Activated CD4-positive, alpha-beta T cell treated with anti-CD3 and anti-CD28 coated beads for 24 hours (primary cell): ENCODE measurements at regions not wholly inside any gene's neighbourhood (a gene's known extent, or its start where the extent isn't known, plus 50 kb on each side); places are given as distances from the start of the nearest gene placed in this dataset.
"Not testable (repeated sequence)": the region's sequence is repeated elsewhere in the genome, so short reads cannot be mapped to it uniquely, and the experiment has no call there.

ENCODE experiments used
- DNase-seq, 2 donors: peaks; one replicate each; pipeline ENCODE4 v3.0.0-alpha.2; 2020; ENCODE audit warnings: low read depth in 2 of 2

DNA sequence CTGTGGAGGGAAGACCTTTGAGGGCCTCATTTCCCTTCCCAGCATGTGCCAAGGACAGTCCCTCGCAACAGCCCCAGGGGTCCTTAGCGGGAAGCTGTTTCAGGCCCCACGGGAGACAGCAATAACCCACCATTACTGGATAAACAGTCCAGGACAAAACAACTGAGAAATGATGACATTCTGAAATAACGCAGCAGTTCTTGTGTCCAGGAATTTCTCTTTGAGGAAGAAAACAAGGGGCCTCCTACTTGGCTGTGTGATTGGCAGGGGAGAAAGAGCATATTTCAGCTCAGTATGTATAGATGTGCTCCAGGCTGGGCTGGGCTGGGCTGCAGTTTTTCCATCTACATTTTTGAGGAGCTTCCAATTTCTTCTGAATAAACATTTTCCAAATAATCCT lies 82.2 kb upstream of the THBS1 start:
- no peak for DNase-seq

DNA sequence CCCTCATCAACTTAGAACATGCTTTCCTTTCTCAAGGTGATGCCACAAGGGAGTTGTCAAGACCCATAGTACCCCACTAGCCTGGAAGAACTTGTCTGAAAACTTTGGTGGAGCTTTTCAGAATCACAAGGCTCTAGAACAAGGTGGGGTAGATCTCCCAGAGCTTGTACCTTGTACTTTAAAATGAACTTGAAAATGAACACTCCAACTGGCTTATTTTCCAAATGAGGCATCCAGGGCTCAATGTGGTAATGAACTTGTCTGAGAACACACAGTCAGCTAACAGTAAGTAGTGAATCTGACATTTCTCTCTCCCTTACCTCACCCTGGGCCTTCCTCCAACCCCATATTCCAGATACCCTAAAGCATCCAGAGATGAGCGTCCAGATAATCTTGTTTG lies 81.8 kb upstream of the THBS1 start:
- no peak for DNase-seq

- no peak for DNase-seq
Measured at GRCh38 chr15:39499681-39500080, 81.2 kb upstream of the THBS1 start.

DNA sequence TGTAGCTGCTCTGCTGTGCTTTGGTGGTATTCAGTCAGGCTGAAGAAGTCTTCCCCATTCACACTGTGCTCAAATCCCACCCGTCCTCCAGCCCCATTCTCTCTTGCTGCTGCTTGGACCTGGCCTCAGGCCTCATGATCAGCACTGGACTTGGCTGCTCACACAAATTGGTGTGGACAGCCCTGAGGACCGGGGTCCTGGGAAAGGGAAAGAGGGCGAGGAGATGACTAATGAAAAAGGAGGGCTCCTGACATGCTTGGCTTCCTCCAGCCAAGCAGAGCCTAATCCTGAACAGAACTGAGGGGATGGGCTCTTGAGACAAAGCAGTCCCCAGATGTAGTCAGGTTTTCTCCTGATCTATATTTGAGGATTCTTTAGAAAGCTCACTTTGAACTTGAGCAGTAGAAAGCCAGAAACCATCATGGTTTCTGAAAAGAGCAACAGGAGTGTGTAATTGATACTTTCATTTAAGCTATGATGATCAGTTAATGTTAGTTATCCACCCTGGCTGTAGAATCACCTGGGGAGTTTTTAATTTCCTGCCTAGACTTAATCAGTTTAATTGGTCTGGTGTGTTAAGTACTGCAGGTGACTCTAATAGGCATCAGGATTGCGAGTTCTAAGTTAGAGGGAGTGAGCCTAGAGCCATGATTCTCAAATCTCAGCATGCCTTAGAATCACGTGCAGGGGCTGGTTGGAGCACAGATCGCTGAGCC lies 79.4 kb upstream of the THBS1 start:
- no peak for DNase-seq

DNA sequence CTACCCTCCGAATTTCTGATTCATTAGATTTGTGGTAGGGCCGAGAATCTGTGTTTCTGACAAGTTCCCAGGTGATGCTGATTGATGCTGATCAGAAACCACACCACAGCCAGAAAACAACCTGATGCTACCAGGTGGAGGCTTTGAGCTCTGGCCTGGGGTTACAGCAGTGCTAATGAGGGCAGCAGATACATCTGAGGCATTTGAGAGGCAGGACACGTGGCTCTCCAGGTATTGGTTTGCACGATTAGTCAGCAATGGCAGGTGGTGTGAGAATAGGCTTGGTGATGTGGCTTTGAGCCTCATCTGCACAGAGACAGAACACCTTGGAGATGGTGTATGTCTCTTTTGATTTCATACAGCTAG lies 78.8 kb upstream of the THBS1 start:
- no peak for DNase-seq

- DNase-seq = no peak
Measured at GRCh38 chr15:39502611-39503195, 78.2 kb upstream of the THBS1 start.

GRCh38 chr15:39503526-39503925 lies 77.4 kb upstream of the THBS1 start:
- DNase-seq = no peak

DNA sequence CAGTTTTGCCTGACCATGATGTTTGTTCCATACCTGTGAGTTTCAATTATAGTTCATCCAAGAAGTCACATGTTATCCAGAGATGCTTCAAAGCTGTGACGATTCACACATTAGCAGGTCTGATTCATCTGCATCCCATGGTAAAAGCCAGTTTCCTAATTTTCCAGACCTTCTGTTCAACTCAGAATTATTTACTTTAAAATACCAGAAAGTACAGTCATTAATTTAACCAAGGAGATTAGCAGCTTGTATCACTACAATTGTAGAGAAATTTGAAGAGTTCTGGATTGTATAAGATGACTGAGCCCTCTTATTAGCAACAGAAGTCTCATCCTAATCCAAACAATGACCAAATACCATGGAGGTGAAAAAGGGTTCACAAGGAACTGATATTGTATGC lies 76.1 kb upstream of the THBS1 start:
- DNase-seq = no peak

- no peak for DNase-seq
Measured at GRCh38 chr15:39506146-39506545, 74.7 kb upstream of the THBS1 start.

- no peak for DNase-seq
Measured at GRCh38 chr15:39508536-39508935, 72.3 kb upstream of the THBS1 start.

DNA sequence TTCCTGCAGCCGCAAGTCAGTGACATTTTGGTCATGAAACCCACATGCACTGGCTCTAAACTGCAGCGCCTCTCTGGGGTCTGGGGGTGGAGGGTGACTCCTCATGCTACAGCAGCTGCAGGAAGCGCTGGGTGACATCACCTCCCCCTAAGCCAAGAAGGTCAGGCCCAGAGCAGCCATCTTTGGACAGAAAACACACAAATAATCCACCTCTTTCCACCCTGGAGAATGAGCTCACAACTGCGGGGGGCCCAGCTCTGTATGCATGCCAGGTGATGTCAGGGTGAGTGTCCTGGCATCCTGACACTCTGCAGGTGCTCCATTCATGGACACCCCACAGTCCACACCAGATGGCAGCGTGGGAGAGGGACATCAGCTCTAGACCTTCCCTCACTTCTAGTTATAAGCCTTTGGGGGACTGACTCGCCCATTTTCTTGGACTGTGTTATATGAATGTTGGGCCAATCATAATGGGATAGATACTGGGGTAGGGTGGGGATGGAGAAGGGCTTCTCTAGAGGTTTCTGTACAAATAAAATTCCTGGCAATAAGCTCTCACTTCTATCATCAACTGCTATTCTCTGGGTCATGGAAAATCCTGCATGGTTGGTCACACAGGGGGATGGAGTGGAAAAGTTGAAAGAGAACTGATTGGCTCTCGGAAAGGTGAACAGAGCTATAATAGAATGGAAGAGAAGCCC lies 70.7 kb upstream of the THBS1 start:
- no peak for DNase-seq

- no peak for DNase-seq
Measured at GRCh38 chr15:39511000-39511915, 69.6 kb upstream of the THBS1 start.

GRCh38 chr15:39511916-39512260 lies 69.0 kb upstream of the THBS1 start:
- no peak for DNase-seq

- DNase-seq = no peak
Measured at GRCh38 chr15:39512643-39513042, 68.2 kb upstream of the THBS1 start.

- no peak for DNase-seq
Measured at GRCh38 chr15:39513936-39514335, 66.9 kb upstream of the THBS1 start.

- DNase-seq = no peak
Measured at GRCh38 chr15:39514933-39515332, 65.9 kb upstream of the THBS1 start.

DNA sequence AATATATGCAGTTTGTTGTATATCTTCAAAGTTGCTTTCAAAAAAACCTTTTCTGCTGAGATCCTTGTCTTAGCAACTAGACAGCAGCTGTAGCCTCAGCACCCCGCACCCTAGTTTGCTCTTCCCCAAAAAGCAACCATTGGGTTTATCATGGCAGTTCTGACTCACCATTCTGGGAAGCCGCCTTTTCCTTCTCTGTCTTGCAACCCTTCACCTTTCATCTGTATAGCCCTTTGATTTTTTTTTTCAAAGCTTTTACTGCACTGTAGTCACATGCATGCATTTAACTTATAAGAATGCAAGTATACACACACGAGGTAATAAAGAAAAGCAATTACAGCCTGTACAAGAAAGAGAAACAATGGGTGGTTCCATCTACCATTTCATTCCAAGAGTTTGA lies 65.1 kb upstream of the THBS1 start:
- no peak for DNase-seq

DNA sequence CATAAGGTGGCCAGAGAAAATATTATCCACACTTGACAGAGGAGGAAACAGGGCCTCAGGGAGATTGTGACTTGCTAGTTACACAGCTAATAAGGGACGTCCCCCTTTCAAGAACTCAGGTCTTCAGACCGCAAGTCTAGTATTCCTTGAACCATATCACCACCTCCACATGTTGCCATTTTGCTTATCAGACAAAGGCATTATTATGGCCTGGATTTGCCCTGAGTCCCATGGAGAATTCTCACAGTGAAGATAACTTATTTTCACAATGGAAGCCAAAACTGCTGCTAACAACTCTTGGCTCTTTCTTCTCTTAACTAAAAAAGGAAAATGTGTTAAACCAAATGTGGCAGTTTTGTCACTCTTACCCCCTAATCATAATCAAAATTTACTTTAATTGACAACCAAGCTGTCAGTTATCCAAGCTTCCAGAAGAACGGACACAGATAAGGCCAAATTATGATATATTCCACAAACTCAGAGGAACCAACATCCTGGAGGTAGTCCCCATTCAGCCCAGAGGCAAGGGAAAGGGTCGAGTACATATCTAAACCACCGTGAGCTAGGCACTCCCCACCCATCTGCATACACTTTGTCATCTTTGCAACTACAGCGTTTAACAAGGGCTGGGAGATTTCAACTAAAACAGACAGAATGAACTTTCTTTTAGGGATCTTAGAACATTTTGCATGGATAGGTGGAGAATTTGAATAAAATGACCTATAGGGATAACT lies 63.6 kb upstream of the THBS1 start:
- DNase-seq = no peak

- not testable (repeated sequence) for DNase-seq
Measured at GRCh38 chr15:39523968-39524367, 56.9 kb upstream of the THBS1 start.

DNA sequence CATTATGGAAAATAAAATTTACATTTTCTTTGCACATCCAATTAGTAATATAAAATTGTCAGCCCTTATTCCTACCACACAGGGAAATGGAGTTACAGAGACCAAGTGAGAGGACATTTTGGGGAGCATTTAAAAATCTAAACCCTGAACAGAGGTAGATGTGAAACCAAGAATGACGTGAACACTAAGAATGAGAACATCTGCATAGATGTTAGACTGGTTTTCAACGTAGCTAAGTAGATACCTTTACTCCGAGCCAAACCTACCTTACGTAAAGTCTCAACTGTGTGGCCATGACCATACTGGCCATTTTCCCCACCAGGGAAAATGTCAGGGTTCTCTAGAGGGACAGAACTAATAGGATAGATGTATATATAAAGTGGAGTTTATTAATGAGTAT lies 51.4 kb upstream of the THBS1 start:
- no peak for DNase-seq

DNA sequence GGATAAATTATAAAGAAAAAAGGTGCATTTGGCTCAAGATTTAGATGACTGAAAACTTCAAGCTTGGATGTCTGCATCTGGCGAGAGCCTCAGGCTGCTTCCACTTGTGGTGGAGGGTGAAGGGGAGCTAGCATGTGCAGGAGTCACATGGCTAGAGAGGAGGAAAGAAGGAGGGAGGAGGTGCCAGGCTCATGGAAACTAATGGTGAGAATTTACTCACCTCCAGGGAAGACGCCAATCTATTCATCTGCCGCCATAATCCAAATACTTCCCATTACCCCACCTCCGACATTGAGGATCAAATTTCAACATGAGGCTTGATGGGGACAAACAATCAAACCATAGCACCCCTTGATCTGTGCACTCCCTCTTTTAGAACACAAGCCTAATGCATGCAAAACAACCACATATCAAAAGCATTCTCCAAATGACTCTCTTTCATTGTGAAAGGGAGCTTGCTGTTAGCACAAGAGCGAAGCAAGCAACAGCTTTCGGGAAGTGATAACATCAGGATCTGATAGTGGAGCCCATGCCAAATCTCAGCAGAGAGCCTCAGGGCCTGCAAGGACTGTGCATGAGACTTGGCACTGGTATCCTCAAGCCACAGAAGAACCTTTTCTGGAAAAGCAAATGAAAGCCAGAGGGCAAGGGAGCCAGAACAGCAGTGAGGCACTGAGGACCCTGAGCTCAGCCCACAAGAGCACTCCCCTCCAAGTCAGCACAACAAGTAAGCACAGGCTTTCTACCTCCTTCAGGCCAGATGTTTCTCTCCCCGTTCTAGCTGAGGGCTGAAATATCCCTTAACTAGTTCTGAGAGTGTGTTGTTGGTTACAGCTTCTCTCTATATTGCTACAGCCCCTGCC lies 50.2 kb upstream of the THBS1 start:
- no peak for DNase-seq
